Panc1 (cell line): ENCODE measurements at regions not wholly inside any gene's neighbourhood (a gene's known extent, or its start where the extent isn't known, plus 50 kb on each side); places are given as distances from the start of the nearest gene placed in this dataset.

Experiments
- POLR2AphosphoS5 ChIP-seq: IDR thresholded peaks from 2 replicates; pipeline ENCODE4 v1.6.1; 2012; ENCODE audit warnings: mild to moderate bottlenecking, low read depth, low read length, moderate library complexity
- SIN3A ChIP-seq: IDR thresholded peaks from 2 replicates; pipeline ENCODE4 v1.6.1; 2012; ENCODE audit warnings: low read depth, mild to moderate bottlenecking, low read length, moderate library complexity, borderline replicate concordance; ENCODE audit not compliant: insufficient read depth
- TCF7L2 ChIP-seq: IDR thresholded peaks from 2 replicates; pipeline ENCODE4 v1.6.1; 2011; ENCODE audit warnings: mild to moderate bottlenecking, low read depth, low read length, inconsistent platforms
- TF ChIP-seq, protein P1 (sequence below): fragments of 450-650 bp; IDR thresholded peaks from 2 replicates; pipeline ENCODE4 v1.5.1; 2017; ENCODE audit warnings: mild to moderate bottlenecking

DNA sequence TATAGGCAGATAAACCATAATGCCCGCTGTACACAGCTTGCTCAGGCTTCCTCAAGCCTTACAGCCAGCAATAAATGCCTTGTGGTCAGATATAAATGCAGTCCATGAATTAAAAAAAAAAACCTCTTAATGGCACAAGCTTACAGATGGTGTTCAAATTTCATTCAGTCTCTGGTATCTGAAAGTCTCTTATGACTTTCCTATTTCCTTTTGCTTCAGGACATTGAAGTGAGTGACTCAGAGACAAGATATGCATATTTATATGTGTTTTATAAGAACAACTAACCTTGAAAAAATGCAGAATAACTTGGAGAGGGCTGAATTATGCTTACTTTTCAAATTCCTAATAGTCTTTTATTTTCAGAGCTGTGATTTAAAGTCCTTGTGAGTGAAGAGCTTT, 426.9 kb upstream of the MIS18BP1 start:
- TF ChIP-seq SIN3A (no peak), POLR2AphosphoS5 (no peak), TCF7L2 (no peak)
- TF ChIP-seq, protein P1, sequence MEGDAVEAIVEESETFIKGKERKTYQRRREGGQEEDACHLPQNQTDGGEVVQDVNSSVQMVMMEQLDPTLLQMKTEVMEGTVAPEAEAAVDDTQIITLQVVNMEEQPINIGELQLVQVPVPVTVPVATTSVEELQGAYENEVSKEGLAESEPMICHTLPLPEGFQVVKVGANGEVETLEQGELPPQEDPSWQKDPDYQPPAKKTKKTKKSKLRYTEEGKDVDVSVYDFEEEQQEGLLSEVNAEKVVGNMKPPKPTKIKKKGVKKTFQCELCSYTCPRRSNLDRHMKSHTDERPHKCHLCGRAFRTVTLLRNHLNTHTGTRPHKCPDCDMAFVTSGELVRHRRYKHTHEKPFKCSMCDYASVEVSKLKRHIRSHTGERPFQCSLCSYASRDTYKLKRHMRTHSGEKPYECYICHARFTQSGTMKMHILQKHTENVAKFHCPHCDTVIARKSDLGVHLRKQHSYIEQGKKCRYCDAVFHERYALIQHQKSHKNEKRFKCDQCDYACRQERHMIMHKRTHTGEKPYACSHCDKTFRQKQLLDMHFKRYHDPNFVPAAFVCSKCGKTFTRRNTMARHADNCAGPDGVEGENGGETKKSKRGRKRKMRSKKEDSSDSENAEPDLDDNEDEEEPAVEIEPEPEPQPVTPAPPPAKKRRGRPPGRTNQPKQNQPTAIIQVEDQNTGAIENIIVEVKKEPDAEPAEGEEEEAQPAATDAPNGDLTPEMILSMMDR, result no peak
